ENCODE measurements at regions not wholly inside any gene's neighbourhood (a gene's known extent, or its start where the extent isn't known, plus 50 kb on each side); places are given as distances from the start of the nearest gene placed in this dataset.

DNA sequence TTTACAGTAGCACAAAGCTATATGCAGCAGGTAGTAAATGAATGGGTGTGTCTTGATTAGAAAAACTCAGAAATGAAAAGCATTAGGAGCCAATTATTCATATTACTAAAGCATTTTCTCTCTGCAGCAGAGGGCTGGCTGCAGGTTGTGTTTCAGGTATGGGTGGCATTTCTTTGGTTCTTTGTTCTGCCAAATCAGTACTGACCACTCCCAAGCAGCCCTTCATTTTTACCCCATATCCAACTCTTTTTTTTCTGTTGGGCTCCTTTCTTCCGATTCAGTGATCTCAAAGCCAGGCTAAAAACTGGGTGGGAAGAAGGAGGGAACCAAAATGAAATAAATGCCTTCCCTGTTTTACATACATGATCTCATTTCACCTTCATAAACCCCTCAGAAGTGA is 162.3 kb downstream of the SPRY1 start:
- H2BK120ac ChIP-seq (ENCODE audit: low read depth, low read length) = no peak overlapping the region
- H3K27ac ChIP-seq (replicated peaks; ENCODE audit: low read length) = no peak overlapping the region
- no peak overlapping the region for H3K14ac ChIP-seq (ENCODE audit: low read length)
- no peak overlapping the region for H2BK5ac ChIP-seq (ENCODE audit: low read length)
- WGBS, 2 donors (ENCODE audit: extremely low coverage in 2 of 2, insufficient read length in 2 of 2, insufficient replicate concordance in 1 of 2) = no CpG with 5 or more reads among the region's 1 CpG
- H2AFZ ChIP-seq (ENCODE audit: low read length) = no peak overlapping the region
- no peaks in the 10 kb centered on the region for H3K9me3 ChIP-seq (replicated peaks in 1 of 2; ENCODE audit: control insufficient read depth in 2 of 2, insufficient read depth in 1 of 2, low read depth in 1 of 2, low read length in 2 of 2)
- H3K23ac ChIP-seq (ENCODE audit: low read depth, low read length, poor library complexity) = no peak overlapping the region
- DNase-seq (ENCODE audit: low spot score) = no peak
- H3K4me1 ChIP-seq (ENCODE audit: control insufficient read depth in 2 of 2, insufficient read depth in 1 of 2, low read depth in 1 of 2, low read length in 2 of 2) = peaks cover 6 to 30% of the 10 kb centered on the region in 2 donors
- no peak overlapping the region for H2BK15ac ChIP-seq (ENCODE audit: low read length)
- H3K9ac ChIP-seq (ENCODE audit: low read depth, low read length, poor library complexity) = no peak overlapping the region
- H2AK5ac ChIP-seq (ENCODE audit: low read depth, low read length) = no peak overlapping the region
- no peak overlapping the region for H3K18ac ChIP-seq (ENCODE audit: low read length)
- H3K4me2 ChIP-seq (ENCODE audit: insufficient read depth, low read length, poor library complexity, severe bottlenecking) = no peak overlapping the region
- no peak overlapping the region for H4K91ac ChIP-seq (ENCODE audit: low read depth, low read length, poor library complexity)
- H2BK12ac ChIP-seq (ENCODE audit: low read length) = no peak overlapping the region
- H3K36me3 ChIP-seq (replicated peaks in 1 of 2; ENCODE audit: control insufficient read depth in 2 of 2, insufficient read depth in 2 of 2, low read length in 2 of 2) = no peaks in the 10 kb centered on the region
- no peak overlapping the region for H3K4ac ChIP-seq (ENCODE audit: low read length)
- H4K8ac ChIP-seq (ENCODE audit: low read depth, low read length) = no peak overlapping the region
- no peak overlapping the region for H3K4me3 ChIP-seq (ENCODE audit: low read length in 2 of 2)
- no peaks in the 10 kb centered on the region for H3K27me3 ChIP-seq (ENCODE audit: control insufficient read depth in 3 of 3, insufficient read depth in 3 of 3, low read depth in 1 of 3, low read length in 3 of 3)
- H3K79me1 ChIP-seq (ENCODE audit: low read depth, low read length) = no peaks in the 10 kb centered on the region

DNA sequence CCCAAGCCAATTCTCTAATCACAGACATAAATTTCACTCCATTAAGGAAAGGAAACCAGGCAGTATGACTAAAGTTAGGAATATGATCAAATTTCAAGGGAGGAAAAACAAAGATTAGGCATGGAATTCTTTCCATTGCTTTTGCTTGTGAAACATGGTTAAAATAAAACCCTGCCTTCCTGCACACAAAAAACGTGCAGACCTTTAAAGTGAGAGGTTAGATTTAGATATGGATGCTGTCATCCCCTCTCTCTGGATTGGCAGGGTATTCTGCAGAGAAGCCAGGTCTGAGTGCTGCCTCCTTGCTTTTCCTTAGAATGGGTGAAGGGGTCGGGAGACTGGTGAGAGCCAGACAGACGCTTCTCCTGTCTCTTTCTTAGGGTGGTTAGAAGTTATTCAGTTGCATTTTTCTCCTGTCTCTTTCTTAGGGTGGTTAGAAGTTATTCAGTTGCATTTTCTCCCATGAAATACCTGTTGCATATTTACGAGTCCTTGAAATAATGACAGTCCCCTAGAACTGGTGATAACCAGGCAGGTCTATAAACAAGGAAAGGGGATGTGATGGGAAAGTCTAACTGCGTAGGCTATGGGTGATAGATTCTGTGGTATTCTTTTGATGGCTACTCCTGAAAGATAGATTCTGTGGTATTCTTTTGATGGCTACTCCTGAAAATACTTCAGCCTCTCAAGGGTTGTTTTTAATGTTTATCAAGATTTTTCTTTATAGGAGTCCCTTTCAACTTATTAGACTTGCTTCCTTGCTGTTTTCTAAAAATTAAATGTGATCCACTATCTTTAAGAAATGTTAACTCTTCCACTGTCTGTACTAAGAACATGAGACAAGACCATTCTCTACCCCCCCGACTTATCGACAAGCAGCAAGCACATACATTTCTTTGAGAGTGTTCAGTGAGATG is 163.6 kb downstream of the SPRY1 start:
- H3K18ac ChIP-seq (ENCODE audit: low read length) = no peak overlapping the region
- no peak overlapping the region for H3K14ac ChIP-seq (ENCODE audit: low read length)
- peak overlapping the region; percentile 74 for H2AFZ ChIP-seq (ENCODE audit: low read length)
- no peak overlapping the region for H4K8ac ChIP-seq (ENCODE audit: low read depth, low read length)
- no peak overlapping the region for H3K23ac ChIP-seq (ENCODE audit: low read depth, low read length, poor library complexity)
- H2AK5ac ChIP-seq (ENCODE audit: low read depth, low read length) = no peak overlapping the region
- H3K4me3 ChIP-seq (ENCODE audit: low read length in 2 of 2) = no peak overlapping the region
- peaks cover 3 to 21% of the 10 kb centered on the region in 2 donors for H3K4me1 ChIP-seq (ENCODE audit: control insufficient read depth in 2 of 2, insufficient read depth in 1 of 2, low read depth in 1 of 2, low read length in 2 of 2)
- H3K79me1 ChIP-seq (ENCODE audit: low read depth, low read length) = no peaks in the 10 kb centered on the region
- H3K36me3 ChIP-seq (replicated peaks in 1 of 2; ENCODE audit: control insufficient read depth in 2 of 2, insufficient read depth in 2 of 2, low read length in 2 of 2) = no peaks in the 10 kb centered on the region
- H2BK120ac ChIP-seq (ENCODE audit: low read depth, low read length) = no peak overlapping the region
- H2BK12ac ChIP-seq (ENCODE audit: low read length) = no peak overlapping the region
- H3K4ac ChIP-seq (ENCODE audit: low read length) = no peak overlapping the region
- no peak for DNase-seq (ENCODE audit: low spot score)
- H2BK15ac ChIP-seq (ENCODE audit: low read length) = no peak overlapping the region
- H3K27me3 ChIP-seq (ENCODE audit: control insufficient read depth in 3 of 3, insufficient read depth in 3 of 3, low read depth in 1 of 3, low read length in 3 of 3) = no peaks in the 10 kb centered on the region
- H3K9ac ChIP-seq (ENCODE audit: low read depth, low read length, poor library complexity) = no peak overlapping the region
- WGBS, 2 donors (ENCODE audit: extremely low coverage in 2 of 2, insufficient read length in 2 of 2, insufficient replicate concordance in 1 of 2) = no CpG with 5 or more reads among the region's 7 CpGs
- H3K9me3 ChIP-seq (replicated peaks in 1 of 2; ENCODE audit: control insufficient read depth in 2 of 2, insufficient read depth in 1 of 2, low read depth in 1 of 2, low read length in 2 of 2) = no peaks in the 10 kb centered on the region
- H4K91ac ChIP-seq (ENCODE audit: low read depth, low read length, poor library complexity) = no peak overlapping the region
- H3K27ac ChIP-seq (replicated peaks; ENCODE audit: low read length) = no peak overlapping the region
- H3K4me2 ChIP-seq (ENCODE audit: insufficient read depth, low read length, poor library complexity, severe bottlenecking) = no peak overlapping the region
- H2BK5ac ChIP-seq (ENCODE audit: low read length) = no peak overlapping the region

DNA sequence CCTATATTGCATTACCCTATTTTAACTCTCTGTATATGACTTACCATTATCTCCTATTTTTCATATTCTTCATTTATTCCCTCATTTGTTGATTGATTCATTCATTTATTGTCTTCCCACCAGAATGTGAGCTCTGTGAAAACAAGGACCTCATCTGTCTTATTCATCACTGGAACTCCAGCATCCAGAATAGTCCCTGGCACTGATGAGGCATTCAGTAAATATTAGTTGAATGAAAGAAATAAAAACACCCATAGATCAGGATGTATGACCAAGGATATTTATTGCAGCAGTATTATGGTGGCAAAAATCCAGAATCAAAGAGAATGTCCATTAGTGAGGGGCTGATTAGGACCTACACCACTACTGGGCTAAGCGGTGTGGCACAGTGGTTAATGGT is 164.9 kb downstream of the SPRY1 start:
- H3K18ac ChIP-seq (ENCODE audit: low read length) = no peak overlapping the region
- no peak overlapping the region for H4K8ac ChIP-seq (ENCODE audit: low read depth, low read length)
- no peak overlapping the region for H3K4me2 ChIP-seq (ENCODE audit: insufficient read depth, low read length, poor library complexity, severe bottlenecking)
- H3K9ac ChIP-seq (ENCODE audit: low read depth, low read length, poor library complexity) = no peak overlapping the region
- H3K4me3 ChIP-seq (ENCODE audit: low read length in 2 of 2) = no peak overlapping the region
- no peak overlapping the region for H2AK5ac ChIP-seq (ENCODE audit: low read depth, low read length)
- no peaks in the 10 kb centered on the region for H3K27me3 ChIP-seq (ENCODE audit: control insufficient read depth in 3 of 3, insufficient read depth in 3 of 3, low read depth in 1 of 3, low read length in 3 of 3)
- H3K14ac ChIP-seq (ENCODE audit: low read length) = no peak overlapping the region
- no peak overlapping the region for H2AFZ ChIP-seq (ENCODE audit: low read length)
- H2BK5ac ChIP-seq (ENCODE audit: low read length) = no peak overlapping the region
- no peak overlapping the region for H2BK12ac ChIP-seq (ENCODE audit: low read length)
- no peak overlapping the region for H2BK15ac ChIP-seq (ENCODE audit: low read length)
- no peak for DNase-seq (ENCODE audit: low spot score)
- H3K9me3 ChIP-seq (replicated peaks in 1 of 2; ENCODE audit: control insufficient read depth in 2 of 2, insufficient read depth in 1 of 2, low read depth in 1 of 2, low read length in 2 of 2) = peaks cover 0 to under 1% of the 10 kb centered on the region in 2 donors
- H3K36me3 ChIP-seq (replicated peaks in 1 of 2; ENCODE audit: control insufficient read depth in 2 of 2, insufficient read depth in 2 of 2, low read length in 2 of 2) = no peaks in the 10 kb centered on the region
- peaks cover 2 to 11% of the 10 kb centered on the region in 2 donors for H3K4me1 ChIP-seq (ENCODE audit: control insufficient read depth in 2 of 2, insufficient read depth in 1 of 2, low read depth in 1 of 2, low read length in 2 of 2)
- no peak overlapping the region for H2BK120ac ChIP-seq (ENCODE audit: low read depth, low read length)
- H3K4ac ChIP-seq (ENCODE audit: low read length) = no peak overlapping the region
- H3K27ac ChIP-seq (replicated peaks; ENCODE audit: low read length) = no peak overlapping the region
- H4K91ac ChIP-seq (ENCODE audit: low read depth, low read length, poor library complexity) = no peak overlapping the region
- no peak overlapping the region for H3K23ac ChIP-seq (ENCODE audit: low read depth, low read length, poor library complexity)
- WGBS, 2 donors (ENCODE audit: extremely low coverage in 2 of 2, insufficient read length in 2 of 2, insufficient replicate concordance in 1 of 2) = no CpG with 5 or more reads among the region's 1 CpG
- H3K79me1 ChIP-seq (ENCODE audit: low read depth, low read length) = no peaks in the 10 kb centered on the region

DNA sequence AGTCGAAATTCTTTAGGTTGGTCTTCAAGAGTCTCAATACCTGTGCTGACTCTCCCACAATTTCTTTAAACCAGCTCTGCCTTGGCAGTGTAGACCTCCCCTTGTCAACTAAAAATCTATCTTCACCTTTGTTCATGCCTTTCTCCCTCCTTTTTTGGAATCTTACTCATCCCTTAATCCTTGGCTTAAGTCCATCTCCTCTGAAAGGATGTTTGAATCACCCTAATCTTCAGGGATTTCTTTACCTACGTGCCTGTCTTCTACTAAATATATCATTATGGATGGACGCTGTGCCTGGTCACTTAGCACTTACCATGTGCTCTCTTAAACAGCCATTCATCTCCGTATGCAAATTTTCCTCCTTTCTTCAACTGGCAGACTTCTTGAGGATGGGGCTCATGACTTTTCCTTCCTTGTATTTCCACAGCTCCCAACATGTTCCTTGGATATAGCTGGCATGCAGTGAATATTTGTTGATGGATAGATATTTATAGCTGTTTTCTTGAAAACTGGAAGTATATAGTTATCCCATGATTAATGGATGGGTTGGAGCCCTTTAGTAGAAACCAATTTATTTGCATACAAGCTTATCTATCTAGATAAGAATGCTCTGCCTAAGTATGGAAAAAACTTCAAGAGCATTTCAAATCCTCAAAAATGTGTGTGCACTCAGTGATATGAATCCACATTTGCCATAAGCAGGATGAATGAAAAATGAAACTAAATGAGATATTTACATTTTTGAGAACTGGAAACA is 166.6 kb downstream of the SPRY1 start:
- Histone ChIP-seq H4K8ac (ENCODE audit: low read depth, low read length) (no peak overlapping the region), H4K91ac (ENCODE audit: low read depth, low read length, poor library complexity) (no peak overlapping the region), H3K23ac (ENCODE audit: low read depth, low read length, poor library complexity) (no peak overlapping the region), H3K9me3 (replicated peaks in 1 of 2; ENCODE audit: control insufficient read depth in 2 of 2, insufficient read depth in 1 of 2, low read depth in 1 of 2, low read length in 2 of 2) (peaks cover 0 to 15% of the 10 kb centered on the region in 2 donors), H3K4me2 (ENCODE audit: insufficient read depth, low read length, poor library complexity, severe bottlenecking) (no peak overlapping the region), H3K27me3 (ENCODE audit: control insufficient read depth in 3 of 3, insufficient read depth in 3 of 3, low read depth in 1 of 3, low read length in 3 of 3) (no peaks in the 10 kb centered on the region), H3K79me1 (ENCODE audit: low read depth, low read length) (no peaks in the 10 kb centered on the region), H2BK12ac (ENCODE audit: low read length) (no peak overlapping the region), H3K18ac (ENCODE audit: low read length) (no peak overlapping the region), H3K36me3 (replicated peaks in 1 of 2; ENCODE audit: control insufficient read depth in 2 of 2, insufficient read depth in 2 of 2, low read length in 2 of 2) (no peaks in the 10 kb centered on the region), H3K4me1 (ENCODE audit: control insufficient read depth in 2 of 2, insufficient read depth in 1 of 2, low read depth in 1 of 2, low read length in 2 of 2) (peaks cover 2 to 11% of the 10 kb centered on the region in 2 donors), H3K4me3 (ENCODE audit: low read length in 2 of 2) (no peak overlapping the region), H2AFZ (ENCODE audit: low read length) (no peak overlapping the region), H3K14ac (ENCODE audit: low read length) (no peak overlapping the region), H3K9ac (ENCODE audit: low read depth, low read length, poor library complexity) (no peak overlapping the region), H3K27ac (replicated peaks; ENCODE audit: low read length) (no peak overlapping the region), H3K4ac (ENCODE audit: low read length) (no peak overlapping the region), H2BK120ac (ENCODE audit: low read depth, low read length) (no peak overlapping the region), H2BK15ac (ENCODE audit: low read length) (no peak overlapping the region), H2BK5ac (ENCODE audit: low read length) (no peak overlapping the region), H2AK5ac (ENCODE audit: low read depth, low read length) (no peak overlapping the region)
- no peak for DNase-seq (ENCODE audit: low spot score)
- WGBS, 2 donors (ENCODE audit: extremely low coverage in 2 of 2, insufficient read length in 2 of 2, insufficient replicate concordance in 1 of 2) = no CpG with 5 or more reads among the region's 4 CpGs
